Gastroesophageal sphincter (tissue), 4 donors: ENCODE measurements at regions not wholly inside any gene's neighbourhood (a gene's known extent, or its start where the extent isn't known, plus 50 kb on each side); places are given as distances from the start of the nearest gene placed in this dataset.

Experiments used
- ATAC-seq: fragments of 150-250 bp; one replicate; pipeline ENCODE4 v1.9.1; 2016; ENCODE audit warnings: mild to moderate bottlenecking, moderate library complexity
- H3K27ac ChIP-seq, 4 donors: fragments of 200-600 bp; sonication (generic) in 3 of 4; 1 replicate in 3 of 4; 2 replicates in 1 of 4; pipeline ENCODE4 v1.5.1; 2016 to 2019
- H3K27me3 ChIP-seq: fragments of 200-600 bp; sonication (generic); one replicate; pipeline ENCODE4 v1.5.1; 2019
- H3K36me3 ChIP-seq, 2 donors: fragments of 200-600 bp; sonication (generic); one replicate each; pipeline ENCODE4 v1.5.1; 2019; ENCODE audit warnings: control low read depth in 1 of 2
- H3K4me1 ChIP-seq, 3 donors: fragments of 200-600 bp; sonication (generic); 1 replicate in 2 of 3; 2 replicates in 1 of 3; pipeline ENCODE4 v1.5.1; 2016 to 2019; ENCODE audit warnings: control low read depth in 2 of 3
- H3K4me3 ChIP-seq, 2 donors: fragments of 200-600 bp; sonication (generic); one replicate each; pipeline ENCODE4 v1.5.1; 2019; ENCODE audit warnings: mild to moderate bottlenecking in 1 of 2, moderate library complexity in 1 of 2
- H3K9me3 ChIP-seq, 3 donors: fragments of 200-600 bp; sonication (generic); one replicate each; pipeline ENCODE4 v1.5.1; 2017 to 2019; ENCODE audit warnings: control low read depth in 2 of 3
- CTCF ChIP-seq, 4 experiments: fragments of 200-600 bp in 2 of 4; fragments of 450-650 bp in 2 of 4; sonication (generic) in 1 of 4; IDR thresholded peaks; one replicate each; pipeline ENCODE4 v1.5.1; 2017 to 2019; ENCODE audit warnings: antibody characterized with exemption in 4 of 4, mild to moderate bottlenecking in 2 of 4, moderate library complexity in 2 of 4
- EP300 ChIP-seq: sonication (generic); formaldehyde crosslinking; IDR thresholded peaks from one replicate; pipeline ENCODE4 v1.6.1; 2017; ENCODE audit warnings: antibody characterized with exemption, mild to moderate bottlenecking
- POLR2A ChIP-seq, 2 donors: fragments of 450-650 bp; IDR thresholded peaks; one replicate each; pipeline ENCODE4 v1.6.1; 2017; ENCODE audit warnings: antibody characterized with exemption in 2 of 2, mild to moderate bottlenecking in 2 of 2, moderate library complexity in 1 of 2
- POLR2AphosphoS5 ChIP-seq: sonication (generic); formaldehyde crosslinking; IDR thresholded peaks from one replicate; pipeline ENCODE4 v1.6.1; 2017; ENCODE audit warnings: antibody characterized with exemption
- whole genome bisulfite sequencing, 2 donors: methylation state at CpG; one replicate each; pipeline ENCODE4 v1.1.5; 2018; ENCODE audit warnings: low coverage in 1 of 2; 5-methylcytosine and 5-hydroxymethylcytosine counted together

- no peaks in the 10 kb centered on the region for H3K36me3 ChIP-seq
- H3K9me3 ChIP-seq = no peaks in the 10 kb centered on the region
- ATAC-seq = no peak
- no peaks in the 10 kb centered on the region for H3K27me3 ChIP-seq
- no peak overlapping the region for H3K27ac ChIP-seq
- 75 to 79% methylated on average over 2 of the region's 2 CpGs for WGBS, 2 donors
- no peak for TF ChIP-seq POLR2A (IDR thresholded peaks at IDR 0.05)
- no peak for TF ChIP-seq EP300
- TF ChIP-seq CTCF (IDR thresholded peaks at IDR 0.05) = no peak
- no peak for TF ChIP-seq POLR2AphosphoS5
- peaks cover 0 to 11% (median 4%) of the 10 kb centered on the region in 3 donors for H3K4me1 ChIP-seq
- no peak overlapping the region for H3K4me3 ChIP-seq
Observed at GRCh38 chr6:142543606-142544005, 241.8 kb downstream of the ADGRG6 start.

GRCh38 chr6:142544199-142544838, 242.5 kb downstream of the ADGRG6 start:
- Histone ChIP-seq H3K4me3 (no peak overlapping the region), H3K27ac (no peak overlapping the region), H3K36me3 (no peaks in the 10 kb centered on the region), H3K27me3 (no peaks in the 10 kb centered on the region), H3K9me3 (no peaks in the 10 kb centered on the region), H3K4me1 (peaks cover 0 to 11% (median 4%) of the 10 kb centered on the region in 3 donors)
- ATAC-seq = no peak
- no peak for TF ChIP-seq CTCF (IDR thresholded peaks at IDR 0.05)
- no peak for TF ChIP-seq POLR2AphosphoS5
- no peak for TF ChIP-seq POLR2A (IDR thresholded peaks at IDR 0.05)
- TF ChIP-seq EP300 = no peak

- no peak for ATAC-seq
- H3K27me3 ChIP-seq = no peaks in the 10 kb centered on the region
Observed at GRCh38 chr6:142545147-142545546, 243.3 kb downstream of the ADGRG6 start.

GRCh38 chr6:142548566-142548965, 246.8 kb downstream of the ADGRG6 start:
- no peak for ATAC-seq

More at GRCh38 chr6:142545147-142545546, 243.3 kb downstream of the ADGRG6 start:
- Histone ChIP-seq H3K4me3 (no peak overlapping the region), H3K27ac (no peak overlapping the region), H3K4me1 (peaks cover 0 to 11% (median 4%) of the 10 kb centered on the region in 3 donors), H3K36me3 (no peaks in the 10 kb centered on the region), H3K9me3 (no peaks in the 10 kb centered on the region)
- TF ChIP-seq EP300 (no peak), CTCF (IDR thresholded peaks at IDR 0.05) (no peak), POLR2A (IDR thresholded peaks at IDR 0.05) (no peak), POLR2AphosphoS5 (no peak)
- WGBS, 2 donors = 87 to 92% methylated on average over 4 of the region's 4 CpGs

More at GRCh38 chr6:142548566-142548965, 246.8 kb downstream of the ADGRG6 start:
- Histone ChIP-seq H3K27me3 (no peaks in the 10 kb centered on the region), H3K9me3 (no peaks in the 10 kb centered on the region), H3K4me1 (peaks cover 0 to 6% (median 0%) of the 10 kb centered on the region in 3 donors), H3K27ac (no peak overlapping the region), H3K4me3 (no peak overlapping the region), H3K36me3 (no peaks in the 10 kb centered on the region)
- TF ChIP-seq POLR2AphosphoS5 (no peak), CTCF (IDR thresholded peaks at IDR 0.05) (no peak), EP300 (no peak), POLR2A (IDR thresholded peaks at IDR 0.05) (no peak)
- 93 to 100% methylated on average over 1 of the region's 1 CpG for WGBS, 2 donors
